Stimulated activated CD8-positive, alpha-beta memory T cell treated with anti-CD3 and anti-CD28 coated beads, Interleukin-4, amount 100 ng/mL, for 24 hours (primary cell): ENCODE measurements at regions not wholly inside any gene's neighbourhood (a gene's known extent, or its start where the extent isn't known, plus 50 kb on each side); places are given as distances from the start of the nearest gene placed in this dataset.
"Not testable (repeated sequence)": the region's sequence is repeated elsewhere in the genome, so short reads cannot be mapped to it uniquely, and the experiment has no call there.

Experiments
- DNase-seq: peaks from one replicate; pipeline ENCODE4 v3.0.0-alpha.2; 2020; ENCODE audit warnings: low read depth

GRCh38 chr13:78866076-78866475 is 207.1 kb upstream of the OBI1 start:
- not testable (repeated sequence) for DNase-seq

GRCh38 chr13:78862446-78862845 is 203.5 kb upstream of the OBI1 start:
- DNase-seq: no peak

- DNase-seq: no peak
Observed at GRCh38 chr13:78852709-78853108, 193.8 kb upstream of the OBI1 start.

GRCh38 chr13:78845656-78846365 is 186.9 kb upstream of the OBI1 start:
- DNase-seq: no peak

GRCh38 chr13:78844106-78844505 is 185.2 kb upstream of the OBI1 start:
- no peak for DNase-seq

GRCh38 chr13:78841358-78841963 is 182.5 kb upstream of the OBI1 start:
- no peak for DNase-seq

- no peak for DNase-seq
Observed at GRCh38 chr13:78836238-78836784, 177.4 kb upstream of the OBI1 start.

- DNase-seq: no peak
Observed at GRCh38 chr13:78832461-78832860, 173.5 kb upstream of the OBI1 start.

- no peak for DNase-seq
Observed at GRCh38 chr13:78830508-78830907, 171.6 kb upstream of the OBI1 start.

GRCh38 chr13:78829821-78830220 is 170.9 kb upstream of the OBI1 start:
- no peak for DNase-seq

GRCh38 chr13:78827471-78827870 is 168.5 kb upstream of the OBI1 start:
- no peak for DNase-seq

- DNase-seq: no peak
Observed at GRCh38 chr13:78826936-78827335, 168.0 kb upstream of the OBI1 start.

- no peak for DNase-seq
Observed at GRCh38 chr13:78826312-78826711, 167.4 kb upstream of the OBI1 start.

- DNase-seq: no peak
Observed at GRCh38 chr13:78820541-78820940, 161.6 kb upstream of the OBI1 start.

- DNase-seq: no peak
Observed at GRCh38 chr13:78816592-78816991, 157.6 kb upstream of the OBI1 start.

GRCh38 chr13:78816154-78816553 is 157.2 kb upstream of the OBI1 start:
- DNase-seq: no peak

- DNase-seq: no peak
Observed at GRCh38 chr13:78806457-78806856, 147.5 kb upstream of the OBI1 start.

- no peak for DNase-seq
Observed at GRCh38 chr13:78802912-78803311, 144.0 kb upstream of the OBI1 start.

GRCh38 chr13:78787190-78787589 is 128.2 kb upstream of the OBI1 start:
- no peak for DNase-seq

GRCh38 chr13:78786459-78786858 is 127.5 kb upstream of the OBI1 start:
- DNase-seq: no peak

GRCh38 chr13:78785764-78786163 is 126.8 kb upstream of the OBI1 start:
- DNase-seq: no peak

GRCh38 chr13:78784014-78784750 is 125.2 kb upstream of the OBI1 start:
- no peak for DNase-seq

GRCh38 chr13:78780708-78781107 is 121.8 kb upstream of the OBI1 start:
- no peak for DNase-seq
